NCI-H524 treated with DMSO at 0.1 percent for 48 hours (cell line): ENCODE measurements at regions not wholly inside any gene's neighbourhood (a gene's known extent, or its start where the extent isn't known, plus 50 kb on each side); places are given as distances from the start of the nearest gene placed in this dataset.

Experiments used
- DNase-seq: peaks from one replicate; lab custom pipeline; 2025; lab: John Stamatoyannopoulos, UW

GRCh38 chr2:220051716-220052115 lies 424.3 kb downstream of the SLC4A3 start:
- no peak for DNase-seq

GRCh38 chr2:220053919-220054318 lies 426.5 kb downstream of the SLC4A3 start:
- no peak for DNase-seq

- no peak for DNase-seq
Measured at GRCh38 chr2:220057391-220057790, 430.0 kb downstream of the SLC4A3 start.

GRCh38 chr2:220057916-220058315 lies 430.5 kb downstream of the SLC4A3 start:
- no peak for DNase-seq

GRCh38 chr2:220064111-220065030 lies 436.9 kb downstream of the SLC4A3 start:
- DNase-seq = peak; percentile 13

- DNase-seq = no peak
Measured at GRCh38 chr2:220065581-220065980, 438.2 kb downstream of the SLC4A3 start.

- no peak for DNase-seq
Measured at GRCh38 chr2:220068846-220069245, 441.4 kb downstream of the SLC4A3 start.

GRCh38 chr2:220070349-220070748 lies 442.9 kb downstream of the SLC4A3 start:
- DNase-seq = no peak

GRCh38 chr2:220071696-220072095 lies 444.3 kb downstream of the SLC4A3 start:
- DNase-seq = no peak

GRCh38 chr2:220072669-220073220 lies 445.3 kb downstream of the SLC4A3 start:
- DNase-seq = no peak

GRCh38 chr2:220075835-220076234 lies 448.4 kb downstream of the SLC4A3 start:
- DNase-seq = no peak

GRCh38 chr2:220076734-220077133 lies 449.3 kb downstream of the SLC4A3 start:
- DNase-seq = no peak

GRCh38 chr2:220077488-220077887 lies 450.1 kb downstream of the SLC4A3 start:
- DNase-seq = no peak

- DNase-seq = no peak
Measured at GRCh38 chr2:220078439-220078838, 451.0 kb downstream of the SLC4A3 start.

- DNase-seq = no peak
Measured at GRCh38 chr2:220079595-220079994, 452.2 kb downstream of the SLC4A3 start.

GRCh38 chr2:220081171-220081570 lies 453.7 kb downstream of the SLC4A3 start:
- DNase-seq = no peak

- no peak for DNase-seq
Measured at GRCh38 chr2:220090050-220090449, 462.6 kb downstream of the SLC4A3 start.

- DNase-seq = no peak
Measured at GRCh38 chr2:220096406-220096805, 469.0 kb downstream of the SLC4A3 start.

- DNase-seq = no peak
Measured at GRCh38 chr2:220101980-220102379, 474.6 kb downstream of the SLC4A3 start.

- no peak for DNase-seq
Measured at GRCh38 chr2:220103596-220103995, 476.2 kb downstream of the SLC4A3 start.

- no peak for DNase-seq
Measured at GRCh38 chr2:220104871-220105351, 477.5 kb downstream of the SLC4A3 start.

- DNase-seq = no peak
Measured at GRCh38 chr2:220106065-220106464, 478.6 kb downstream of the SLC4A3 start.

- DNase-seq = no peak
Measured at GRCh38 chr2:220107380-220107791, 480.0 kb downstream of the SLC4A3 start.
